HUES48 (cell line): ENCODE measurements at regions not wholly inside any gene's neighbourhood (a gene's known extent, or its start where the extent isn't known, plus 50 kb on each side); places are given as distances from the start of the nearest gene placed in this dataset.
"Not testable (repeated sequence)": the region's sequence is repeated elsewhere in the genome, so short reads cannot be mapped to it uniquely, and the experiment has no call there.

Experiments used
- H3K27ac ChIP-seq: one replicate; pipeline ENCODE4 v1.7.0; 2013; ENCODE audit warnings: low read depth, low read length, inconsistent platforms
- H3K27me3 ChIP-seq: 2 replicates; pipeline ENCODE4 v1.6.1; 2013; ENCODE audit warnings: mild to moderate bottlenecking, low read length; ENCODE audit not compliant: control insufficient read depth, insufficient read depth
- H3K36me3 ChIP-seq: 2 replicates; pipeline ENCODE4 v1.6.1; 2013; ENCODE audit warnings: low read length; ENCODE audit not compliant: control insufficient read depth, insufficient read depth
- H3K4me1 ChIP-seq: 2 replicates; pipeline ENCODE4 v1.6.1; 2013; ENCODE audit warnings: mild to moderate bottlenecking, low read length; ENCODE audit not compliant: control insufficient read depth, insufficient read depth
- H3K4me3 ChIP-seq: 2 replicates; pipeline ENCODE4 v1.5.1; 2013; ENCODE audit warnings: mild to moderate bottlenecking, low read depth, low read length
- H3K9ac ChIP-seq: 2 replicates; pipeline ENCODE4 v1.6.1; 2013; ENCODE audit warnings: mild to moderate bottlenecking, low read depth, low read length, moderate library complexity
- H3K9me3 ChIP-seq: 2 replicates; pipeline ENCODE4 v1.6.1; 2013; ENCODE audit warnings: low read length; ENCODE audit not compliant: control insufficient read depth, insufficient read depth

DNA sequence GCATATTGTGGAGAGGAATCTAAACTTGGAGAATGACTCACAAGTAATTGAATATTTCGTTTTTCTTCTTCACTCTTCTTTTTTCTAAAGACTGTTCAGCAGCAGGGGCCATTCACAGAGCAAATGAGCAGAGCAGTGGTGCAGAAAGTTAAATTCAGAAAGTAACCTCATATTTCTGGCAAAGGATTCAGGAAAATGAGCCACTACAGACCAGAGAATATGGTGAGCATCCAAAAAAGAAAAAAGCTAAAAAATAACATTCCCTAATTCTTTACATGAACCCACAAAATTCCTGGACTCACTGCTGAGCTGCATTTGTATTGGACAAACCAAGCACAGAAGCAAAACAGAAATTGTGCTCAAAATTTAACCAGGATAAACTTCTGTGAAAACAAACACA, 1486.8 kb upstream of the C9orf72 start:
- no peaks in the 10 kb centered on the region for H3K36me3 ChIP-seq
- H3K27me3 ChIP-seq: no peaks in the 10 kb centered on the region
- H3K4me1 ChIP-seq: no peaks in the 10 kb centered on the region
- H3K4me3 ChIP-seq: no peak overlapping the region
- H3K9ac ChIP-seq: no peak overlapping the region
- no peaks in the 10 kb centered on the region for H3K9me3 ChIP-seq
- H3K27ac ChIP-seq: no peak overlapping the region

DNA sequence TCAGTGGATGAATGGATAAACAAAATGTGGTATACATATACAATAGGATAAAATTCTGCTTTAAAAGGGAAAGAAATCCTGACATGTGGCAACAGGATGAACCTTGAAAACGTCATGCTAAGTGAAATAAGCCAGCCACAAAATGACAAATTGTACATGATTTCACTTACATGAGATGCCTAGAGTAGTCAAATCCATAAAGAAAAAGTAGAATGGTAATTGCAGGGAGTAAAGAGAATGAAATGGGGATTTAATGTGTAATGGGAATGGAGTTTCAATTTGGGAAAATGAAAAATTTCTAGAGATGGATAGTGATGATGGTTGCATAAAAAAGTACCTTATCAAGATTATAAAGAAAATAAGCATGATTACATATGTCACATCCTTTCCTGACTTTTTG, 1489.2 kb upstream of the C9orf72 start:
- Histone ChIP-seq H3K4me3 (no peak overlapping the region), H3K27me3 (no peaks in the 10 kb centered on the region), H3K36me3 (no peaks in the 10 kb centered on the region)

DNA sequence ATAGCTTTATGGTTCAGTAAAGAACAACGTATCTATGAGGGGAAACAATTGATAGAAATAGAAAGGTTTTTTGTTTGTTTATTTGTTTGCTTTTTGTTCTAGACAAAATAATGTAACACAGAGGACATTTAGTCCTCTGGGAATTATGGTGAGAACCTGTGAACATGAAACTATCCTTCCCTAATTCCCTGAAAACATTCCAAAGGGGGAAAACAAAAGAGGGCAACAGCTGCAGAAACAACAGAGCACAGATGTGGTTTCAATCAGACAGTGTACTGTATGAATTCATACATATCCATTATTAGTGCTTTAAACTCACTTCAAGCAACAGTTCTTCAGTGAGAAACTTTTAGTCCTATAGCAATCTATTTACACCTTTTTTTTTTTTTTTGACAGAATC, 1489.8 kb upstream of the C9orf72 start:
- Histone ChIP-seq H3K4me3 (no peak overlapping the region), H3K9me3 (no peaks in the 10 kb centered on the region), H3K27me3 (no peaks in the 10 kb centered on the region), H3K9ac (no peak overlapping the region), H3K4me1 (peaks cover 2% of the 10 kb centered on the region; the same call in 1 of the 2 replicates), H3K36me3 (no peaks in the 10 kb centered on the region), H3K27ac (no peak overlapping the region)

More for the DNA sequence above, 1489.2 kb upstream of the C9orf72 start:
- Histone ChIP-seq H3K9me3 (no peaks in the 10 kb centered on the region), H3K9ac (no peak overlapping the region), H3K27ac (no peak overlapping the region), H3K4me1 (no peaks in the 10 kb centered on the region)

DNA sequence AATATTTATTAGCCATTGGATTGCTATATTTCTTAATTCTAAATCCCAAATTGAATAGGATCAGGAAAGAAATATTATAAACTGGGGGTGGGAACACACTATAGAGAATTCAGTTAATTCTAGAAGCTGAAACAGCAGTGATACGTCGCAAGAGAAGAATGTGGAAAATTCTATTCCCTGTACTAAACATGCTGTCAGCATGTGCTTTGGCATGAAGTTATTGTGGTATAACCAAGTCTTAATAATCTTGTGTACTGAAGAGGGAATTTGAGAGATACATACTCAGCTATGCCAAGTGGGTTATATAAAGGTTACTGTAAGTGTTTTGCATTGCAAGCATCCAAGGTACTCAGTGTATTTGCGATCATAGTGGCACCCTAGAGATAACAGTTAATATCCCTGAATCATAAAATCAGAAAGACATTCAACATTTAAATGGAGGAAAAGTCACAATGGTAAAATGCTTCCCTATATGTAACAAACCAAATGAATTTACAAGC, 1492.9 kb upstream of the C9orf72 start:
- no peaks in the 10 kb centered on the region for H3K36me3 ChIP-seq
- H3K9me3 ChIP-seq: no peaks in the 10 kb centered on the region
- peaks cover 2% of the 10 kb centered on the region; the same call in 1 of the 2 replicates for H3K4me1 ChIP-seq
- no peaks in the 10 kb centered on the region for H3K27me3 ChIP-seq
- H3K27ac ChIP-seq: no peak overlapping the region
- H3K9ac ChIP-seq: no peak overlapping the region
- H3K4me3 ChIP-seq: no peak overlapping the region

DNA sequence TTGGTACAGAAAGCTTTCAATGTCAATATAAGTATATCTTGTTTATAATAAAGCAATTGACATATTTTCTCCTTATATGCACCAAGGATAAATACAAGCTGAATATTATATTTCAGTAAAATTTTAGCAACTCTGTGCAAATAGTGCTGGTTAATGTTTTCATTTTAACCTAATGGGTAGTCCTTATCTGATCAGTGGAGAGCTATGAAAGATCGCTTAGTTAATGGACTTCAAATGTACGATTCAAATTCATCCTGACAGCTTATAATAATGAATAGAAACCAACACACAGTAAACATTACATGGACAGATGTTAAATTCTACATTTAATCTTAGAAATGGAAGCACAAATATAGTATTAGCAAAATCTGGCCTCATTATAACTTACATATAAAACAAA, 1495.2 kb upstream of the C9orf72 start:
- H3K27ac ChIP-seq: no peak overlapping the region
- H3K9me3 ChIP-seq: no peaks in the 10 kb centered on the region
- H3K4me3 ChIP-seq: no peak overlapping the region
- H3K9ac ChIP-seq: no peak overlapping the region
- H3K4me1 ChIP-seq: peaks cover 2% of the 10 kb centered on the region; the same call in 1 of the 2 replicates
- no peaks in the 10 kb centered on the region for H3K36me3 ChIP-seq
- H3K27me3 ChIP-seq: no peaks in the 10 kb centered on the region

DNA sequence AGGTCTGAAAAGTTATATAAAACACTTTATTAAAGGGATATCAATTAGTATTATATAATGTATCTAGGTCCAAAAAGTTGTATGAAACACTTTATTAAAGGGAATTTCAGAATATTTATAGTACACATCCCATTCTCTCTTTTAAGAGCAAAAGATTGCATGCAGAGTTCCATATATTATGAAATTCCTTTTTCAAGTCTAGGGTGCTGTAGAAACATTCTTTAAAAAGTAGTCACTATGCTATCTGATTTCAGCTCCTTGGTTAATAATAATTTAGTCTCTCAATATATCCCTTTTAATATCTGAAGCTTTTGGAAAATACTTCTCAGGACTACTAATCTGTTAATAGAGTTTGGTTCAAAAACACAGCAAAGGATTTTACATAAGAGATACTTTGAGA, 1496.1 kb upstream of the C9orf72 start:
- H3K9ac ChIP-seq: no peak overlapping the region

DNA sequence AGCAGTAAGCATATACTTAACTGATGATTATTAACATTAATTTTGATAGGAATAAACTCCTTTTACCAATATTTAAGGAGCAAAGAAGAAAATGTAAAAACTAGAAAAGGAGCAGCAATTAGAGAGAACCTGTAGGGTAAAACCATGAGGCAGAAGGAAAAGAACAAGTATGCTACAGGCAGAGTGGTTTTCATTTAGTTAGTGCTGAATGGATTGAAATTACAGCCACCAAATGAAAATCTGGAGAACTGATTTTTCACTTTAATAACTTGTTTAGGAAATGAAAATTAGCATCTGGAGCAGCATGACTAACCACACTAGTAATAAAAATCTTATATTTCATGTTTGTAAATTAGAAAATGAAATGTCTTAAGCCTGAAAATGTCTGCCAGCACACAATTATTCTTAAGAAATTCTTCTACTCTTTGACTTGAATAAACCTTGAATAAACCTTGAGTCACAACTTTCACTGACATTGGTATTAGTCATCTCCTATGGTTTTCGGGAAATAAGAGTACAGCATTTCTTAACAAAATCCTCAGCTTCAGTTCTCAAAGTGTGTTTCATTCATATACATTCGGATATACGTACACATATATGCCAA, 1504.9 kb upstream of the C9orf72 start:
- Histone ChIP-seq H3K9ac (no peak overlapping the region), H3K27ac (no peak overlapping the region), H3K9me3 (no peaks in the 10 kb centered on the region), H3K4me3 (no peak overlapping the region), H3K4me1 (no peaks in the 10 kb centered on the region), H3K36me3 (no peaks in the 10 kb centered on the region), H3K27me3 (no peaks in the 10 kb centered on the region)

More for the DNA sequence above, 1496.1 kb upstream of the C9orf72 start:
- H3K4me3 ChIP-seq: no peak overlapping the region
- no peaks in the 10 kb centered on the region for H3K36me3 ChIP-seq
- H3K9me3 ChIP-seq: no peaks in the 10 kb centered on the region
- no peak overlapping the region for H3K27ac ChIP-seq
- H3K4me1 ChIP-seq: peaks cover 2% of the 10 kb centered on the region; the same call in 1 of the 2 replicates
- no peaks in the 10 kb centered on the region for H3K27me3 ChIP-seq

DNA sequence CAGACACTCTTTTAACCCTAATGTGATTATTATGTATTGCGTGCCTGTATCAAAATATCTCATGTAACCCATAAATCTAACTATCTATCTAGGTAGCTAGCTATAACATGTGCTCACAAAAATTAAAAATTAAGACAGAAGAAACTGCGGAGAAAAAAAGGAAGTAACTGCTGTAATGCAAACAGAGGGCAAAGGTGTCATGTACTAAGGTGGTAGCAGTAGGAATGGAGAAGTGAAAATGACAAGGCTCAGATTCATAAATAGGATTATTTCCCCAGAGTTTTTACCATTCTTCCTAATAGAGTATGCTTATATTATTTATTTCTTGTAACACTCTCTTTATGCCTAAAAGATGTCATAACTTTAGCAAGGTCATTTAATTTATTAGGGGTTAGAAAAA, 1527.5 kb upstream of the C9orf72 start:
- H3K27ac ChIP-seq: no peak overlapping the region
- H3K4me1 ChIP-seq: no peaks in the 10 kb centered on the region
- H3K4me3 ChIP-seq: no peak overlapping the region
- H3K36me3 ChIP-seq: no peaks in the 10 kb centered on the region
- H3K27me3 ChIP-seq: no peaks in the 10 kb centered on the region
- no peaks in the 10 kb centered on the region for H3K9me3 ChIP-seq
- H3K9ac ChIP-seq: no peak overlapping the region

DNA sequence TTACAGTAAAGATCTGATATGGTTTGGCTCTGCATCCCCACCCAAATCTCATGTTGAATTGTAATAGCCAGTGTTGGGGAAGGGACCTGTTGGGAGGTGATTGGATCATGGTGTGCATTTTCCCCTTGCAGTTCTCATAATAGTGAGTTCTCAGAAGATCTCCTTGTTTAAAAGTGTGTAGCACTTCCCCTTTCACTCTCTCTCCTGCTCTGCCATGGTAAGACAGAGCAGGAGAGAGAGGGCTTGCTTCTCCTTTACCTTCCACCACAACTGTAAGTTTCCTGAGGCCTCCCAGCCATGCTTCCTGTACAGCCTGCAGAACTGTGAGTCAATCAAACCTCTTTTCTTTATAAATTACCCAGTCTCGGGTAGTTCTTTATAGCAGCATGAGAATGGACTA, 1530.9 kb upstream of the C9orf72 start:
- H3K9ac ChIP-seq, H3K4me3 ChIP-seq, H3K27me3 ChIP-seq: not testable (repeated sequence)

DNA sequence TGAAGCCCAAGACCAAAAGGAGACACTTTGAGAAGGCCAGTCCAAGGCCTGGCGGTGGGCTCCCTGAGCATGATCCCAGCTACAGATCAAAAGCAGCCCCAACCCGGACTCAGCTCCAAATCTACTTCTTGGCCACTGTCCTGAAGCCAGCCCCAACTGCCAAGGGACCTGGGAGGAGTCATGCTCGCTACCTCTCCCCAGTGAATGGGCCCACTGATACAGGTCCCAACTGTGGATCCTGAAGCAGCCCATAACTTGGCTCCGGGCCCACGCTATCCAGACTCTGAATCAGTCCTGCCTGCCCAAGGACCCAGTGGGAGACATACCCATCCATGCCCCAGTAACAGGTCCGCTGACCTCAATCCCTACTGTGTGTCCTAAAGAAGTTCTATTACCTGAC, 1545.3 kb upstream of the C9orf72 start:
- Histone ChIP-seq H3K27ac (no peak overlapping the region), H3K9ac (no peak overlapping the region), H3K4me3 (no peak overlapping the region), H3K9me3 (no peaks in the 10 kb centered on the region), H3K36me3 (no peaks in the 10 kb centered on the region), H3K27me3 (no peaks in the 10 kb centered on the region), H3K4me1 (no peaks in the 10 kb centered on the region)

More for the DNA sequence above, 1530.9 kb upstream of the C9orf72 start:
- H3K9me3 ChIP-seq, H3K4me1 ChIP-seq, H3K27ac ChIP-seq, H3K36me3 ChIP-seq: not testable (repeated sequence)

DNA sequence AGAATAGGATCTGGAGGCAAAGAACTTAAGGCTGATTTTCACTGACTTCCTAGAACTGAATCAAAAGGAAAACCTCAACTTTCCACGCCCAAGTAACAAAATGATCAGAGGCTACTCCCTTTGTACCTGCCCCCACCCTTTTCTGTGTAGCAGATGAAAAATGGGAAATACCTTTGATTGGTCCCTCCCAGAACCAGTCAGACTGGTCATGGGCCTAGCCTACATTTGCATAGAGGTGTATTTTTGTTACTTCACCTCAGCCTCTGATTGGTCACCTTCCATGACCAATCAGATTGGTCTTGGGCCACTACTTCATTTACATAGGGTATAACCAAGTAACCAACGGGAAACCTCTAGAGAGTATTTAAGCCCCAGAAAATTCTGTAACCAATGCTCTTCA, 1553.5 kb upstream of the C9orf72 start:
- Histone ChIP-seq H3K27me3 (no peaks in the 10 kb centered on the region), H3K4me3 (no peak overlapping the region), H3K9ac (no peak overlapping the region), H3K4me1 (no peaks in the 10 kb centered on the region), H3K9me3 (peaks cover 47% of the 10 kb centered on the region), H3K27ac (no peak overlapping the region), H3K36me3 (no peaks in the 10 kb centered on the region)
